GM21825 (cell line): ENCODE measurements at regions not wholly inside any gene's neighbourhood (a gene's known extent, or its start where the extent isn't known, plus 50 kb on each side); places are given as distances from the start of the nearest gene placed in this dataset.
"Not testable (repeated sequence)": the region's sequence is repeated elsewhere in the genome, so short reads cannot be mapped to it uniquely, and the experiment has no call there.

ENCODE experiments used
- ATAC-seq: cut with Tn5 transposase; IDR thresholded peaks from one replicate; pipeline ENCODE4 v1.9.1; 2021; ENCODE audit warnings: mild to moderate bottlenecking, moderate library complexity; ENCODE audit not compliant: unreplicated experiment

DNA sequence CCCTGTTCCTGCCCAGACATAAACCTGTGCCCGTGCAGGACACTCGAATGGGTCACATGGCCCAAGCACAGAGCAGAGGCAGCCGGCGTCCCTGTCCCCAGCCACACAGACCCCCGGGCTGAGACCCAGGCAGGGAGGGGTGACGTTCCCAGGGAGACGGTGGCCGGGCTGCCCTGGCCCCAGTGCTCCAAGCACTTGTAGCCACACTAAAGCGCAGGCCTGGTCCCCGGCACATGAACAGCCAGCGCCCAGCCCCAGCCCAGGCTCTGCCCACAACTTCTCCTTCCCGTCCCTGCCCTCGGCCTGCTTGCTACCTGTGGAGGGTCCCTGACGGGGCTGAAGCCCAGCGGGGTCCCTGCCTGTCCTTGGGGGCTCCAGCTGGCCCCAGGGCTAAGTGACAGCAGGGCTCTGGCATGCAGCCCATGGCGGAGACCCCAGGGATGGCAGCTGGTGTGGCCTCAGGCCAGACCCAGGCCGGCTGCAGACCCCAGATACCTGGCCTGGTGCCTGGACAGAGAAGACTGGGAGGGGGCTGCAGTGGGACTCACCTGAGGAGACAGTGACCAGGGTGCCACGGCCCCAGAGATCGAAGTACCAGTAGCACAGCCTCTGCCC lies 338.4 kb downstream of the TMEM121 start:
- ATAC-seq, result no peak

DNA sequence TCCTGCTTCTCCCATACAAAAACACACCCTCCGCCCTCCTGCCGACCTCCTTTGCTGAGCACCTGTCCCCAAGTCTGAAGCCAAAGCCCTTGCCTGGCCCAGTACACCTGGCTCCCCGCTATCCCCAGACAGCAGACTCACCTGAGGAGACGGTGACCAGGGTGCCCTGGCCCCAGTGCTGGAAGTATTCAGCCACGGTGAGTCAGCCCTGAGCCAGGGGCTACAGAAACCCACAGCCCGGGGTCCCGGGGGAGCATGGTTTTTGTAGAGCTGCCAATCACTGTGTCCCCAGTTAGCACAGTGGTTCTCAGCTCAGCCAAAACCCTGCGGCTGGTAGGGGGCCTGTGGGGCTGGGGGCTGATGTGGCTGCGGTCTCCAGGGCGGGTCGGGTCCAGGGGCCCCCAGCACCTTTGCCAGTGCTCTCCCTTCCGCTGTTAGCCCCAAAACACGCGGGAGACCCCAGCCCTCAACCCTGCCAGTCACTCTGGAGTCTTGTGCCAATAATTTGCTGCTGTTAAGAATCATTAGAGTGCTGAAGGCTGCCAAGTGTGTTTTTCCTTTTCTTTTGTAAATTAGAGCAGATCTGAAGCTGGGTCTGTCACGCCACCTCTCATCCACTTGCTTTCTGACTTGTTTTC lies 339.0 kb downstream of the TMEM121 start:
- ATAC-seq, result no peak

DNA sequence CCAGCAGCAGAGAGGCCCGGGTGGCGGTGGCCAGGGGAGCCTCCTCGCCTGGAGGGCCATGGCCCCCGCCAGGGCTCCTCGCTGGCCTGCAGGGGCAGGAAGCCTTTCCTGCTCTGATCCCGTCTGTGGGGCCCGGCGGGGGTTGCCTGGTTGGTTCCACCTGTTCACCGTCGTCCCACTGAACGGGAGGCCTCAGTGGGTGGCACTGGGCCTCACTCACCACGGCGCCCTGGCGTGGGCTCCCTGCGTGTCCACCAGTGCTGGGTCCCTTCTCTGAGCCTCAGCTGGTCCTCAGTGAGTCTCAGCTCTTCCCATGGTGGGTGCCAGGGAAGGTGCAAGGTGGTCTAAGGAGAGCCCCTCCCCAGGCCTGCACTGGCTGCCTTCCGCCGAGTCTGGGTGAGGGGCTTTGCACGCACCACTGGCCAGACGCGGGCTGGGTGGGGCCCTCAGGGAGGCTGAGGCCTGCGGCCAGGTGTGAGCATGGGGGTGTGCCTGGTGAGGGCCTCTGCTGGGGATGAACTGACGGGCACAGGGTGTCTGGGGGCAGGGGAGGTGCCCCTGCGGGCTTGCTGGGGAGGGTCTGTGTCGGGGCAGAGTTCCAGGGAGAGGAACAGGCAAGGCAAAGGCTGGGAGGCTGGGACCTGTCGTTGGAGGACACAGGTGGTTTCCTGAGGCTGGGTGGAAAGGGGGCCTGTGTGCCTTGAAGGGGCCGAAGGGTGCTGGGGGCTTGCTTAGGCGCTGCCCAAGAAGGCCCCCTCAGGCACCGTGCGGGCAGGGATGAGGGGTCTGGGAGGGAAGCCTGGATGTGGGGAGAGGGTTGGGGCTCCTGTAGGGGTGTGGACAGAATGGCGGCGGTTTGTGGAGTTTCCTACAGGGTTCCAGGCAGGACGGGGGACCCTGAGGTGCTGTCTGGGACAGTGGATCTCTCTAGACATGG lies 339.8 kb downstream of the TMEM121 start:
- no peak for ATAC-seq

DNA sequence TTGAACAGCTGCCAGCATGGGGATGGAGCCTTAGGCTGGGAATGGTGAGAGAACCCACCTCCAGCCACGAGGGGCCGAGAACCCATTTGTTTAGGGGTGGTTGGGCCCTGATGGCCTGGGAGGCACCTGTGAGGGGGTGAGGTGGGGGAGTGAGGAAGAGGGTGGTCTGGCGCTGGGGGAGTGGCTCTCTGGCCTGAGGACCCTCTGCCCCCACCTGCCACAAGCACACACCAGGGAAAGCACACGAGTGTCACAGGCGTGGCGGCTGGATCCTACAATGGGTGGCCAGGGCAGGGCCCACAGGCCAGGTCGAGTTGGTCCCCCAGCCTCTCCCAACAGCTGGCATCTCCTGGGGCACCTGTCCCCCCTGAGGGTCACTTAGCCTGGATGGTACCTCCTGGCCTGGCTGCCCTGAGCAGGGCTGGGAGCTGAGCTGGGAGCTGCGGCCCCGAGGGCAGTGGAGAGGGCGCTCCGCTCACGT lies 340.5 kb downstream of the TMEM121 start:
- ATAC-seq, result no peak

DNA sequence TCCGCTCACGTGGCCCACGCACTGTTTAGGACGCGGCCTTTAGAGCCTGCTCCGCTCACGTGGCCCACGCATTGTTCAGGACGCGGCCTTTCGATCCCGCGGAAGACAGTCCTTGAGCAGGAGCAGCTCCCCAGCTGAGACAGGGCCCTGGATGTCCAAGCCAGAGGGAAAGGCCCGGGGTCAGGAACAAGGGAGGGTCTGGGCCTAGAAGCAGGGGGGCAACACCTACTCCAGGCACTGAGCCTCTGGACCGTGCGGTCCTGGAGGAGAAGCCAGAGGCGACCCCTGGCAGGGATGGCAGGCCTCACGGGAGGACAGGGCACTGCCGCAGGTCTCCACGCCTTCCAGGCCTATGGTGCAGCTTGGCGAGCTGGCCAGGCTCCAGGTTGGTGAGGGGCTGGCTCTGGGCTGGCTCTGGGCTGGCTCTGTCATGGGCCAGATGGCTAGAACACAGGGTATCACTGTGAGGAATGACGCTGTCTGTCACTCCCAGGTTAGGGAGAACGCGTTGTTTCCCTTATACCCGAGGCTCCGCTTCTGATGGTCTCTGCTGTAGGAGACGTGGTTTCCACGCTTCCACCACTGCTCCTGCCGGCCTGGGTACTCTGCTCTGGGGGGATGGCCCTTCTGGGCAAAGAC lies 341.7 kb downstream of the TMEM121 start:
- no peak for ATAC-seq

DNA sequence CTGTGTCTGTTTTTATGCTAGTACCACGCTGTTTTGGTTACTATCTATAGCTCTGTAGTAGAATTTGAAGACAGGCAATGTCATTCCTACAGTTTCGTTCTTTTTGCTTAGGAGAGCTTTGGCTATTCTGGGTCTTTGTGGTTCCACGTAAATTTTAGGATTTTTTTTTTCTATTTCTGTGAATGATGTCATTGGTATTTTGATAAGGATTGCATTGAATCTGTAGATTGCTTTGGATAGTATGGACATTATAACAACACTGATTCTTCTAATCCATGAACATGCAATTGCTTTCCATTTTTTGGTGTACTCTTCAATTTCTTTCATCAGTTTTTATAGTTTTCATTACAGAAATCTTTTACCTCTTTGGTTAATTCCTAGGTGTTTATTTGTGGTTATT lies 345.2 kb downstream of the TMEM121 start:
- no peak for ATAC-seq

DNA sequence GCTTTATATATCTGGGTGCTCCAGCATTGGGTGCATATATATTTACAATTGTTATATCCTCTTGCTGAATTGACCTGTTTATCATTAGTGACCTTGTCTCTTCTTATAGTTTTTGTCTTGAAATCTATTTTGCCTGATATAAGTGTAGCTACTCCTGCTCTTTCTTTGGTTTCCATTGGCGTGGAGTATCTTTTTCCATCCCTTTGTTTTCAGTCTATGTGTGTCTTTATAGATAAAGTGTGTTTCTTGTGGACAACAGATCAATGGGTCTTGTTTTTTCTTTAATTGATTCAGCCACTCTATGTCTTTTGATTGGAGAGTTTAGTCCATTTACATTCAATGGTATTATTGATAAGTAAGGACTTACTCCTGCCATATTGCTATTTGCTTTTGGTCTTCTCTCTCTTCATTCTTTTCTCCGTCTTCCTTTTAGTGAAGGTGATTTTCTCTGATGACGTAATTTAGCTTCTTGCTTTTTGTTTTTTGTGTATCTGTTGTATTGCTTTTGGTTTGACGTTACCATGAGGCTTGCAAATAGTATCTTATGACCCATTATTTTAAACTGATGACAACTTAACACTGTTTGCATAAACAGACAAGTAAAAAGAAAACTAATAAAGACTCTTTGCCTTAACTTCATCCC lies 347.6 kb downstream of the TMEM121 start:
- no peak for ATAC-seq

DNA sequence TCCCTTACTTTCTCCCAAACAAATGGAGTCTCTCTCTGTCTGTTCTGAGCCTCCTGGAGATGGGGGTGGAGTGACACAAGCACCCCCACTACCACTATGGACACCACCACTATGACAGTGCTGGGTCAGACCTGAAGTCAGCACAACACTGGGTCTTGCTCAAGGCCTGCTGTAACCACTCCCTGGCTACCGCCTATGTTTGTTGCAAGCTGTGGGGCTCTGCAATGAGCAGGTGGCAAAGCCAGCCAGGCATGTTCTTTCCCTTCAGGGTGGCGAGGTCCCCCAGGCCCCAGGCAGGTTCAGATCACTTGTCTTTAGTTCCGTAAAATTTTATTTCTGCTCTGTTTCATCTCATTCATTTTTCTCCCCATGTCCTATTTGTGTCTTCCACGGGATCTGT lies 349.8 kb downstream of the TMEM121 start:
- ATAC-seq, result no peak

DNA sequence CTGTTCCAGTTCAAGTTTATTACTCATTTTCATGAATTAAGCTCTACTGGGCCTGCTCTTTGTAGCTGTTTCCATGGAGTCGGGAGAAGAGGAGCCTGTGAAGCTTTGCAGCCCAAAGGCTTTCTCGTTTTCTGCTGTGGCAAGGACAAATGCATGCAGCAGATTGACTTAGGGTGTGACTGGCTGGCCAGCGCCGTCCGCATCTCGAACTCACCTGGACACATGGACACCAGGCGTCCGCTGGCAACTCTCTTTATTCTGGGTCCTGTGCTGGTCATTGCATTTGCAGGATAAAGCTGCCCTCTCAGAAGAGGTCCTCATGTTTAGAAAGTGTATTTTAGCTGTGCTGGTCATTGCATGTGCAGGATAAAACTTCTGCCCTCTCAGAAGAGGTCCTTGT lies 350.4 kb downstream of the TMEM121 start:
- no peak for ATAC-seq

DNA sequence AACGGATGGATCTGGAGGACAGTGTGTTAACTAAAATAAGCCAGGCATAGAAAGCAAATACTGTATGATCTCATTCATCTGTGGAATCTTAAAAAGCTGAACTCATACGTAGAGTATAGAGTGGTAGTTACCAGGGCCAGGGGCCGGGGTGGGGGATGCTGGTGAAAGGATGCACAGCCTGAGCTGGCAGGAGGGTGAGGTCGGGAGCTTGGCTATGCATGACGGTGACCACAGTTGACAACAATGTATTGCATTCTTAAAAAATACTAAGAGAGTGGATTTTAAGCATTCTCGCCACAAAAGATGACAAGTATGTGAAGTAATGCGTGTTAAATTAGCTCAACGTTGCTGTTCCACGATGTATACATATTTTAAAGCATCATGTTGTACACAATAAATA lies 351.3 kb downstream of the TMEM121 start:
- ATAC-seq, result no peak

DNA sequence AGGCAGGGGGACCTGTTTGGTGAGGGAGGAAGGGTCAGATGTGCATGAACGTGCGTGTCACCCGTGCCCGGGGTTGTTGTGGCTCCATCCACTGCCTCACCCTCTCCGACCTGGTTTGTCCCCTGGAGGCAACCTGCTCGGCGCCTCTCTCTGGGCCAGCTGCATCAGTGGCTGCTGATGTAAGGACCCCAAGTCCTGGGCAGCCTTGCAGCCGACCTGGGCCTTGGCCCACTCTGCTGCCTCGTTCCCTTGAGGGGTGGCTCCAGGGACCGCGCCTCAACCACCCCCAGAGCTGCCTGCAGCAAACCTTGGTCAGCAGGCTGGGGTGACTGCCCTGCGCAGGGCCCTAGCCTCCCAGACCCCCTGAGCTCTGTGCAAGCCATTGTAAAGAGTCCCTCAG lies 351.7 kb downstream of the TMEM121 start:
- no peak for ATAC-seq

DNA sequence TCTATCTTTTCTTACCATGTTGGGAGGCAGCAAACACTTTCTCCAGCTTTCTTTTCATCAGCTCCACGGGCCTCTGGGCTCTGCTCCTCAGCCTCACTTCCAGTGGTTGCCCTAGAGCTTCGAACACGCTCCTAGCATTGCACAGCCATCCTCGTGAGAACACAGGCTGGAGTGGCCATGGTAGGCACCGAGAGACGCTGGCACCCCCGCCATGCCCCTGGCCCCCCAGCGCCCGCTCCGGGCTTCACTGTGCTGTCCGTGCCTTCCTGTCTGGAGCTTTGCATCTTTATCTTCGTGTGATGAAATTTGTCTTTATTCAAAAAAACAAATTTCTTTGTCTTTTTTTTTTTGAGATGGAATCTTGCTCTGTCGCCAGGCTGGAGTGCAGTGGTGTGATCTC lies 352.2 kb downstream of the TMEM121 start:
- ATAC-seq, result no peak

DNA sequence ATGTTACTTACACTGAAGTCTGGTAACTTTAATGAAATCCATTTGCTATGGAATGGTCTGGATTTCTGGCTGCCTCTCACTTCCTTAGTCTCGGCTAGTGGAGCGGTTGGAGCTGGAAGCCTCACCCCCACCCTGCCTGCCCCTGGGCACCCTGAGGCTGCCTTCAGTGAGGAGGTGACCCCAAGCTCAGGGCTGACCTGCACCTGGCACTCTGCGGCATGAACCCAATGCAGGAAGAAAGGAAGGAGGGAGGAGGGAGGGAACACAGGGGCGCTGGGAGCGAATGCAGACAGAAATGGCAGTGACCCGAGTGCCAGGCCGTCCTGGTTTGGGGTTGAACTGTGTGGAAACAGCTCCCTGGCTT lies 353.1 kb downstream of the TMEM121 start:
- no peak for ATAC-seq

DNA sequence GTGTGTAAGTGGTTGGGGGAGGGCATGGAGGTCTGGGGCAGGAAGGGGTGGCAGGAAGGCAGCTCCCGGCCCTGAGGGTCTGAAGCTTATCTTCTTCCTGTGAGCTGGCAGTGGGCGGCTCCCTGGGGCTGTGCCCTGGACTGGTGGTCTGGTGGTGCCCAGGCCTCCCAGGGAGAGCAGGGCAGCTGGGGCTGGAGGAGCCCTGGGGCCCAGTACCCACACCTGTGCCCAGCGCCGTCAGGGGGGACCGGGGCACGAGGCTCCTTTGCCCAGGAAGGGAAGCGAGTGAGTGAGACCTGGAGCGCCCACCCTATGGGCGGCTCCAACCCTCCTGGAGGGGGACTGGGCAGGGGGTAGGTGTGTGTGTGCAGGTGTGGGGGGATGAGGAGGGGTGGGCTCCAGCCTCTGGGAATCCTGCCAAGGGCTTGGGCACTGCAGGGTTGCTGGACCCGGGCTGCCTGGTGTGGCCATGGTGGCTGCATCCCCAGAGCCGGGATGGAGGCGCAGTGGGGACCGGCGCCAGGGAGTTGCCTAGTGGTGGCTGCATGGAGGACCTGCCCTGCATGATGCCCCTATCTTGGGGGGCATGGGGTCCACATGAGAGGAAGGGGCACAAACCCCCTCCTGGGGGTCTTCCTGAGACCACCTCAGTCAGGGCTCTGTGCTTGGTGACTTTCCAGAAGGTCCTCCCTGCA lies 353.6 kb downstream of the TMEM121 start:
- ATAC-seq, result no peak

DNA sequence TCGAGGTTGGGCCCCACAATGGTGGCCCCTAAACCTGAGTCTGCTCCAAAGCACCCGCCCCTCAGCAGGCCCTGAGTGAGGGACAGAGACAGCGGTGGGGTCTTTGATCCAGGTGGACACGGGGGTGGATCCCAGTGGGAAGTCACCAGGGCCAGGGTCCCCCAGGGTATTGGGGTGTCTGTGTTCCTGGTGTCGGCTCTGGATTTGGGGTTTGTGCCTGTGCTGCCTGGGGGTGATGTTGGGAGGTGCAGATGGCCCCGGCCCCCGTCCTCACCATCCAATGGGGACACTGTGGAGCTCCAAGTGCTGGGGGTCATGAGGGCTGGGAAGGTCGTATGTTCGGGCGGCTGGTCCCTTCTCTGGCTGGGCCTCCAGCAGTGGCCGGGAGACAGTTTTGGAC lies 354.2 kb downstream of the TMEM121 start:
- no peak for ATAC-seq

DNA sequence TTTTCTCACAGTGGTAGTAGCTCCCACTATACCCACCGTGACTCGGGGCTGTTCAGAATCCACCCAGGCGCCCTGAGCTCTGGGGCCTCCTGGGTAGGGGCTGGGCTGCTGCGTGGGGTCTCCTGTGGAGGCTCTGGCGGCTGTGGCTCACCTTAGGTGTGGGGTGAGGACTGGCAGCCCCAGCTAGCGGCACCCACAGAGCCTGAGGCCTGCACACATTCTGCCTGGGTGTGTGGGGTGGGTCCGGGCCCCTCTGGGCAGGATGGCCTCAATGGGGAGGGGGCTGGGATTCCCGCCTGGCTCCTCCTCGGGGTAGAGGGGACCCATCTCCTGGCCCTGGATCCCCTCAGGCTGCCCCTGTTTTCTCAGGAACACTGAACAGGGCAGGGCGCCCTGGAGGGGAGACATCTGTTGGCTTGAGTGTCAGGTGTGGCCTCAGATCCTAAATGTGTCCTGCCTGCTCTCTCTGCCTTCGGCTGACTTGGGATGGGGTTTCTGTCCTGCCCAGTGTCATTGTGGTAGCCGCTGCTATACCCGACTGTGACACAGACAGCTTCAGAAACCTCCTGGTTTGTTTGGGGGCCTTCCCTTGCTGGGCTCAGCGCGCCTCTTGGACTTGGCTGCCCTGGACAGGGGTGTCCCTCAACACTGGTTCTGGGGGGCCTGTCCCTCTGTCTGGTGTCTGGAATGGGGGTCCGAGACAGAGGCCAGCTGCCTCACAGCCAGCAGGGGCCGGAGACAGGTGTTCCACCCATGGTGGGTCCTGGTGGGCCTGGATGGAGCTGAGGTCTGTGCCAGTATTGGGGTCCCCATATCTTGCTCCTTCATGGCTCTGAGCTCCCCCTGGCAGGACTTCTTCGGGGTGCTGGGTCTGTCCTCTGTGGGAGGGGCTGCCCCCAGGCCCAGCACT lies 354.9 kb downstream of the TMEM121 start:
- no peak for ATAC-seq

DNA sequence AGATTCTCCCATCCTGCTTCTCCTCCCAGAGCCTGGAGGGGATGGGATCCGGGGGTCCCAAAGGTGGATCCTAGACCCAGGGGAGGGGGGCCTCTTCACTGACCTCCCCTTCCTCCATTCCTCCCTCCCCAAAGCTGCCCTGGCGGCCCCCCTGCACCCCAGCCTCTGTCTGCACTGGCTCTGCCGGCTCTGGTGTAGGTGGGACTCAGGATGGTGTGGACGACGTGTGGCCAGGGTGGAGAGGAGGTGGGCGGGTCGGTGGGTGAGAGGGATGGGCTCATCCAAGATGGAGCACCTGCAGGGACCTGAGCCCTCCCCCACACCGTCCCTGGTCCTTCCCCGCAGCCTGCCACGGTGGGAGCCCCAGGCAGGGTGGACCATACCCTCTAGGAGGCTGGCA lies 355.6 kb downstream of the TMEM121 start:
- not testable (repeated sequence) for ATAC-seq

DNA sequence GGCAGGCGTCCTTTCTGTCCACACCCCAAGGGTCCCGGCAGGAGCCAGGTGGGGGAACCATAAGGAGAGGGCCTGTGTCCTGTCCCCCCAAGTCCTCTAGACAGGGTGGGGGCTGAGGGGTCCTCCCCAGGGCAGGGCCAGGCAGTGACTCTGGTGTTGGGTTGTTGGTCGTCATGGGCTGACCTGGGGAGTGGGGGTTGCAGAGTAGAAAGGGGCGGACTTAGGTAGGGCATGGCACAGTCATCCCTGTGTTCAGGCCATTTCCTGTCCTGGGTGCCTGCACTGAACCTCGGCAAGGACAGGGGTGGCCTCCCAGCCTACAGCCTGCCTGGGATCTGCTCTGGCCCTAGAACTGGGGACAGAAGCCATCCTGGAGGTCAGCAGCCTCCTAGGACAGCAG lies 356.2 kb downstream of the TMEM121 start:
- ATAC-seq, result no peak
